HG03342 (cell line): ENCODE measurements at regions not wholly inside any gene's neighbourhood (a gene's known extent, or its start where the extent isn't known, plus 50 kb on each side); places are given as distances from the start of the nearest gene placed in this dataset.

Source experiments
- ATAC-seq: cut with Tn5 transposase; IDR thresholded peaks from one replicate; pipeline ENCODE4 v1.9.1; 2021; ENCODE audit warnings: mild to moderate bottlenecking, moderate library complexity; ENCODE audit not compliant: unreplicated experiment

GRCh38 chr17:15177343-15177742 is 87.8 kb downstream of the PMP22 start:
- ATAC-seq: no peak

DNA sequence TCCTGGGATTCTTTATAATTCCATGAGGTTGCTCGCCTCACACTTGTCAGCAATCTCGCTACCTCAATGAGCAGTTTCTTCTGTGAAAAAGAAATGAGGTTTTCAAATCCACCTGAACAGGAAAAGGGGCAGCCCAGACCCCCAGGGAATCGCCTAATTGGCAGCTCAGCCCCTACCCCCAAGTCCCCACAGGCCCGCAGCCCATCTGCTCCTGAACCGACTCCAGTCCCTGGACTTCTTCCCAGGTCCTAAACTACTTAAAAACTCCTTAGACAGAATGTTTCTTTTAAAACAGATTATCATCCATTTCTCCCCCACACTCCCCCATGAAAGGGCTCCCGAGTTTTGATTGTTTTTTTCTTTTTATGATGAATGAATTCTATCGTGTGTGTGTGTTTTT is 89.8 kb downstream of the PMP22 start:
- ATAC-seq: no peak

GRCh38 chr17:15171167-15172047 is 93.7 kb downstream of the PMP22 start:
- ATAC-seq: peak; percentile 58

DNA sequence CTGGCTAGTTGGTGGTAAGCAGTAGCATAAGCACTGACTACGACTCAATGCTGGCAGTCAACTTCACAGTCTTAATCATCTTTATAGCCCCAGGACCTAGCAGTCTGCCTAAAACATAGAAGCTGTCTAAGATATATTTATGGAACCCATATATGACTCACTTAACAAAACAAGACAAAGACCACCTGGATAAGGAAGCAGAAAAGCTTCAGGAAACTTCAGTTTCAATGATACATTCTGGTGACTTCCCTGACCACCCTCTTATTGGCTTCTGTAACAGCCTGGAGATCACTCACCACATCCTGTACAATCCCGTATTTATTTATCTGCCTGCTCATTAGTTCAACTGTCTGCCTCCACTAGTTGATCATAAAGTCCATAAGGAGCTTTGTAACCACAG is 95.5 kb downstream of the PMP22 start:
- ATAC-seq: no peak

DNA sequence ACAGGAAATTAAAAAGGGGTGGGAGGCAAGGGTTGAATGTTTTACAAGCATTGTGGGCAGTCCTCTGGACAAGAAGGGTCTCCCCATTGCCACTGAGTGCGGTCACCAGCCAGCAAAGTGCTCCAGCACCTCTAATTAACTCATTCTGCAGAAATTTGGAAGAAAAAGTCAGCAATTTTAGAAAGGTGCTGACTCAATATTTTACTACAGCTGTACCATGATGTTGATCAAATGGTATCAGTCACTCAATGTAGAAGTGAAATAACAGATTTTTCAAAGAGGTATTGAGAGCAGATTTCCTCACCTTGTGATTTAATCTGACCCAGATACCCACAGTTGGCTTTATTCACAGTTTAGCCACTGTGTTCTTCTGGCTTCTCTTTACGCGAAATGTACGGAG is 96.7 kb downstream of the PMP22 start:
- ATAC-seq: no peak

DNA sequence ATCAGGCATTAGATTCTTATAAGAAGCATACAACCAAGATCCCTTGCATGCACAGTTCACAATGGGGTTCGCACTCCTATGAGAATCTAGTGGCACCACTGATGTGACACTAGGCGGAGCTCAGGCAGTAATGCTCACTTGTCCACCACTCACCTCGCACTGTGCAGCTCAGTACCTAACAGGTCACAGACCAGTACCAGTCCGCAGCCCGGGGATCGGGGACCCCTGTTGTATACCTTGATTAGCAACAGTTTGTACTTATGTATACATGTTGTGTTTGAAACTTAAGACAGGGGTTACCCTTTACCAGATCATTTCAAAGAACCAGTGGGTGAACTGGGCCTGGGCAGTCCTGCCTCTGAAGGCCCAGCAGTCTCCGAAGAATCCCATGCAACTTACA is 103.7 kb downstream of the PMP22 start:
- ATAC-seq: no peak

DNA sequence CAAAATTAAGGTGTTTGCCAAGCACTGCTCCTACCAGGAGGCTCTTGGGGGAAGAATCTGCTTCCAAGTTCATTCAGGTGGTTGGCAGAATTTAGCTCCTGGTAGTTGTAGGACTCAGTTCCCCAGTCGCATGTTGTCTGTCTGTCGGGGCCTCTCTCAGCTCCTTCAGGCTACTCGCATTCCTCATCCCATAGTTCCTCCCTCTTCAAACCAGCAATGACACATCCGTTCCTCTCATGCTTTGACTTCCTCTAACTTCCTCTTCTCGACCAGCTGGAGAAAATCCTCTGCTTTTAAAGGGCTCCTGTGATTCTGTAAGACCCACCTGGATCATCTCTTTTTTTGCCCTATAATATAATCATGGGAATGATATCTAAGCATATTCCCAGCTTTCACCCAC is 108.1 kb downstream of the PMP22 start:
- ATAC-seq: no peak

GRCh38 chr17:15154618-15155017 is 110.5 kb downstream of the PMP22 start:
- ATAC-seq: no peak

GRCh38 chr17:15145621-15146020 is 119.5 kb downstream of the PMP22 start:
- ATAC-seq: no peak

- ATAC-seq: no peak
These were observed 121.6 kb downstream of the PMP22 start for GRCh38 chr17:15143524-15143923.

DNA sequence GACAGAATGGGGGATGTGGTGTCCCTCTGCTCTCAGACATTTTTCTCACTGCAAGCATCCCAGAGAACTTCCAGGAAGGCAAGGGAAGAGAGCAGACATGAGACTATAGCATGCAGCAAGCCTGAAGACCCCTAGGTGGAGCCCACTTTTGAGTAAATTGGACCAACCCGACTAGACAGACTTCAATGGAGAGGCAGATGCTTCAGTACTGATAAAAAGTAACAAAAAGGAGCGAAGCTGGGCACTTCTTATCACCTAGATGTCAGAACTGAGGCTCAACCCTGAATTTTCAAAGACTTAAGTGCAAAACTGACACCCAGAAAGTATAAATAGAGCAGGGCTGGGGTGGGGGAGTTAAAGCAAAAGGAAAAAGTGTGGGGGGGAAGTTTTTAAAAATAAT is 130.8 kb downstream of the PMP22 start:
- ATAC-seq: no peak

GRCh38 chr17:15133826-15134225 is 131.3 kb downstream of the PMP22 start:
- ATAC-seq: no peak

DNA sequence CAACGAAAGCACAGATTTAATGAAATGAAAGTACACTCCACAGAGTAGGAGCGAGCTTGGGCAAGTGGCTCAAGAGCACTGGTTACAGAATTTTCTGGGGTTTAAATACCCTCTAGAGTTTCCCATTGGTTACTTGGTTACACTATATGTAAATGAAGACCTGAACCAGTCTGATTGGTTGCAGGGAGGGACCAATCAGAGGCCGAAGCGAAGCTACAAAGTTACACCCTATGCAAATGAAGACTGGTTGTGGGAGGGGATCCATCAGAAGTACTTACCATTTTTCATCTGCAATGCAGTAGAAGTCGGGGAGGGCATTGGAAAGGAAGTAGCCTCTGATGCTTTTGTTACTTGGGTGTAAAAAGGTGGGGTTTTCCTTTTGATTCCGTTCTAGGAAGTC is 132.0 kb downstream of the PMP22 start:
- no peak for ATAC-seq

GRCh38 chr17:15130426-15130825 is 134.7 kb downstream of the PMP22 start:
- no peak for ATAC-seq

DNA sequence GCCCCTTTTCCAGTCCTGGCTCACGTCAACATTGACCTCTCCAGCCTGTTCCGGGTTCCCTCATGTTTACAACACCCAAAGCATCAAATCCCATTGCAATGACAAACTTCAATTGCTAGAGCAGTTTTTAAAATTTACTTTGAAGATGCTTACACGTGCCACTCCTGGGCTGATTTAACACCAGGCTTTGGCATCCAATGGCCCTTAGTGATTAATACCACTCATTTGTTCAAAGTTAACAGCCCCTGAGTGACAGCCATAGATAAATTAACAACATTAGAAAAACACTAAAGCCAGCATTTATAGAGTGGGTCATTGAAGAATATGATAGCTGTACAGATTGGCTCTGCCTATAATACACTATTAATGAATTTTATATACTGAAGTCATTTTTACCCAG is 135.1 kb downstream of the PMP22 start:
- ATAC-seq: no peak

- no peak for ATAC-seq
These were observed 140.4 kb downstream of the PMP22 start for GRCh38 chr17:15124746-15125145.

GRCh38 chr17:15124264-15124595 is 140.9 kb downstream of the PMP22 start:
- no peak for ATAC-seq

DNA sequence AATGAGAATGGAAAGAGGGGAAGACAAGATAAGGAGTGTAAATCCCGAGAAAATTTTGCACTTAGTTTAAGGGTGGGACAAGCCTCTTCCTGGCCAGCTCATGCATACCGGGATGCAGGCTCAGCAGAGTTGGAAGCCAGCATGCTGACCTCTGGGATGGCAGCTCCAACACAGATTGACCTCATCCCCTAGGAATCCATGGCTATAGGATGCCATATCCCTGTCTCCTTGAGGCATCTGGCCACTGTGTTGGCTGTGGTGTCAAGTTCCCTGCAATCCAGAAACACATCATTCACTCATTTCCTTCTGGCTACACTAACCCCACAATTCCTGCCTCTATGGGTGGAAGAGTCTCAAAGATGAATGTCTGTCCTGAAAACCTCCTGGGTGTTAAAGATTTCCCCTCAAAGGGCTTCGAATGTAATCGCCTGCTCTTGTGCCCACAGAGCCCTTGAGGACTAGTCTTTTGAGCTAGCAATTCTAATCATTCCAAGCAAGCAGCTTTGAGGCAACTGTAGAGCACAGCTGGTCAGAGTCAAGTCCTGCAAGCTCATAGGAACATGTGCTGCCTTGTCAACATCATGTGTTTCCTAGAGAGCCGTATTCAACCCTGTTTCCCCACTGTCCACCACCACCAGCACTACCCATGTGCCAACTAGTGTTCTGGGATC is 141.4 kb downstream of the PMP22 start:
- no peak for ATAC-seq

GRCh38 chr17:15122857-15123256 is 142.3 kb downstream of the PMP22 start:
- no peak for ATAC-seq

GRCh38 chr17:15121426-15121825 is 143.7 kb downstream of the PMP22 start:
- no peak for ATAC-seq

- no peak for ATAC-seq
These were observed 145.2 kb downstream of the PMP22 start for GRCh38 chr17:15119968-15120367.

DNA sequence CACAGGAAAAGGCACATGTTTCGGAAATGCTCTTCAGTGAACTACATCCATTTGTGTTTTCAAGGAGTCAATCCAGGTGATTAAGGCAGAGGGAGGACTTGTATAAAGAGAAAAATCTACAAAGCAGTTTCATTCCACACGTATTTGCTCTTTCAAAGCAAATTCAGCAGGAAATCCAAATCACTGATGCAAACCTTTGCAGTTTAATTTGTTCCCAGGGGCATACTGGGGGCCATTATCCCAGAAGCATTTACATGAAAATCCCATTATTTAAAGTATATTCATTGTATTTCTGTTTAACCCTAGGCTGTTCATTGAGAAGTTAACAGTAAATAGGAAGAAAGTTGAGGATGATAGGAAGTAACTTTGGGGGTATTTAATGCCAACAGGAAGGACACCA is 147.9 kb downstream of the PMP22 start:
- no peak for ATAC-seq
